GM18861 (cell line): ENCODE measurements at regions not wholly inside any gene's neighbourhood (a gene's known extent, or its start where the extent isn't known, plus 50 kb on each side); places are given as distances from the start of the nearest gene placed in this dataset.
A peak's percentile ranks its signal among the peaks of the same experiment; 100 is the strongest.
"Not testable (repeated sequence)": the region's sequence is repeated elsewhere in the genome, so short reads cannot be mapped to it uniquely, and the experiment has no call there.

ENCODE experiments used
- ATAC-seq: cut with Tn5 transposase; IDR thresholded peaks from one replicate; pipeline ENCODE4 v1.9.1; 2021; ENCODE audit not compliant: unreplicated experiment

- no peak for ATAC-seq
Observed at GRCh38 chr14:55973285-55973800, 144.9 kb upstream of the PELI2 start.

GRCh38 chr14:55973911-55974630 lies 144.1 kb upstream of the PELI2 start:
- ATAC-seq = no peak

GRCh38 chr14:55975281-55975910 lies 142.8 kb upstream of the PELI2 start:
- no peak for ATAC-seq

GRCh38 chr14:55976219-55976618 lies 142.0 kb upstream of the PELI2 start:
- ATAC-seq = no peak

- no peak for ATAC-seq
Observed at GRCh38 chr14:55976655-55977054, 141.6 kb upstream of the PELI2 start.

- no peak for ATAC-seq
Observed at GRCh38 chr14:55977392-55978150, 140.6 kb upstream of the PELI2 start.

GRCh38 chr14:55979096-55979495 lies 139.1 kb upstream of the PELI2 start:
- no peak for ATAC-seq

GRCh38 chr14:55979781-55980180 lies 138.4 kb upstream of the PELI2 start:
- ATAC-seq = no peak

- no peak for ATAC-seq
Observed at GRCh38 chr14:55980970-55981369, 137.2 kb upstream of the PELI2 start.

GRCh38 chr14:55986069-55986468 lies 132.1 kb upstream of the PELI2 start:
- ATAC-seq = no peak

GRCh38 chr14:56000846-56001245 lies 117.4 kb upstream of the PELI2 start:
- no peak for ATAC-seq

GRCh38 chr14:56002342-56002741 lies 115.9 kb upstream of the PELI2 start:
- ATAC-seq = no peak

GRCh38 chr14:56002876-56003625 lies 115.2 kb upstream of the PELI2 start:
- ATAC-seq = peak; percentile 71

- no peak for ATAC-seq
Observed at GRCh38 chr14:56004323-56004722, 113.9 kb upstream of the PELI2 start.

GRCh38 chr14:56004786-56005185 lies 113.4 kb upstream of the PELI2 start:
- peak; percentile 75 for ATAC-seq

GRCh38 chr14:56005191-56006053 lies 112.8 kb upstream of the PELI2 start:
- ATAC-seq = peak; percentile 29

GRCh38 chr14:56007491-56007890 lies 110.7 kb upstream of the PELI2 start:
- ATAC-seq = not testable (repeated sequence)

- ATAC-seq = no peak
Observed at GRCh38 chr14:56008150-56008549, 110.1 kb upstream of the PELI2 start.

- not testable (repeated sequence) for ATAC-seq
Observed at GRCh38 chr14:56008661-56009060, 109.5 kb upstream of the PELI2 start.

- ATAC-seq = no peak
Observed at GRCh38 chr14:56023661-56024081, 94.5 kb upstream of the PELI2 start.
